GM04504 (cell line): ENCODE measurements at regions not wholly inside any gene's neighbourhood (a gene's known extent, or its start where the extent isn't known, plus 50 kb on each side); places are given as distances from the start of the nearest gene placed in this dataset.

Experiments
- DNase-seq: peaks from one replicate; pipeline ENCODE4 v3.0.0-alpha.2; 2012; ENCODE audit warnings: low read depth

DNA sequence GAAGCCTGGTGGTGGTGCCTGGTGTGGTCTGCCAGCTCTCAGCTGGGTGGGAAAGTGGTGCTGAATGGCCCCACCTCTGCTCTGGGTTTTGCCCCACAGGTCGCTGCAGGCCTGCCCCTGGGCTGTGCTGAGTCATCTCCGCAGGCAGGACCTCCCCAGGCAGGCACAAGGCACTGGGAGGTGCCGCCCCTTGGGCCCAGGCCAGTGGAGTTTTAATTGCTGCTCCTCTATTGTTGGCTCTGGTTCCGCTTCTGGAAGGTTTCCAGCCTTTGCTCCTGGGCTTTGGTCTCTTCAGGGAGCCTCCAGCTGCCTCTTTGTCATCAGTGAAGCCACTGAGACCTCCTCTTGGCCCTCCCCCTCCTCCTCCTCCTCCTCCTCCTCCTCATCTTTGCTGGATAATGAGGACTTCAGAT lies 180.3 kb upstream of the GRB10 start:
- DNase-seq = peak; percentile 48

DNA sequence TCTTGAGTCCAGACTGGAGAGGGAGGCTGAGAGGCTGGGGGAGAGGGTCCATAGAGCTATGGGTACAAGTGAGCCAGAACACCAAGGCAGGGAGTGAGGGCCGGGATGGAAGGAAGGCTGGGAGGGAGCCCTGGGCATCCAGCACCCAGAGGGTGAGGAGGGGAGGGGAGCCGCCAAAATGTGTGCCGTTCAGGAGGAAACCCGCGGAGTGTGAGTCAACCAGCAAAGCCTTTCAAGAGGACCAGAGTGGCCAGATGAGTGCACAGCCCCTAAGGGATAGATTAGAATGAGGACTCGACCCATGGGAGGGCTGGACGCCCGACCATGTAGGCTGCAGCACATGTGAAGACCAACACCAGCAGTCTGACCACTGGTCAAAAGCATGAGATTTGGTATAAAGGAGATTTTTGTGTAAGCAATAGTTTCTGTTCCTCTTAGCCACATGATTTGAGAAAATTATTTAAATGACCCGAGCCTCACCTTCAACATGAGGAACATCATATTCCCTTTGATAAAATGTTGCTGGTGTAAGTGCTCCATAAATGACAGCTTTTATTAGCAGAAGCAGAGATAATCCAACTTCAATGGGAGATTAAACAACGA lies 179.7 kb upstream of the GRB10 start:
- DNase-seq = no peak

DNA sequence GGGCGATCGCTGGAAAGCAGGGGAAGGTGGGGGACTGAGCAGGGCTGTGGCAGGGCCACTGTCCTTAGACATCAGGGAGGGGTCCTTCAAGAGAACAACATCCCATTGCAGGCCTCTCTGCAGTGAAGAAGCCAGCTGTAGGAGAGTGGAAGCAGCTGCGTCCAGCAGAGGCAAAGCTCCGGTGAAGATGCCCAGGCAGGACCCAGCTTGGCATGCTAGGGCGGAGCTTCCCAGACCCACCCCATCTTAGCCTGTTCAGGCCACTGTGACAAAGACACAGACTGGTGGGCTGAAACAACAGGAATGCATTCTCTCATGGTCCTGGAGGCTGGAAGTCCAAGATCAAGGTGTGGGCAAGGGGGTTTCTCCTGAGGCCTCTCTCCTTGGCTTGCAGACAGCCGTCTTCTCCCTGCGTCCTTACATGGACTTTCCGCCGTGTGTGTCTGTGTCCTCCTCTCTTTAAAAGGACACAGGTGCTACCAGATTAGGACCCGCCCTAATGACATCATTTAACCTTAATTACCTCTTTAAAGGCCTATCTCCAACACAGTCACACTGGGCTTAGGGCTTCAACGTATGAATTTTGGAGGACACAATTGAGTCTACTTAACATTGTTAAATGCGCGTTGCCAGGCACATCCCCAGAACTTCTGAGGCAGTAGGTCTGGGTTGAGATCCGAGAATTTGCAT lies 178.1 kb upstream of the GRB10 start:
- DNase-seq = no peak

DNA sequence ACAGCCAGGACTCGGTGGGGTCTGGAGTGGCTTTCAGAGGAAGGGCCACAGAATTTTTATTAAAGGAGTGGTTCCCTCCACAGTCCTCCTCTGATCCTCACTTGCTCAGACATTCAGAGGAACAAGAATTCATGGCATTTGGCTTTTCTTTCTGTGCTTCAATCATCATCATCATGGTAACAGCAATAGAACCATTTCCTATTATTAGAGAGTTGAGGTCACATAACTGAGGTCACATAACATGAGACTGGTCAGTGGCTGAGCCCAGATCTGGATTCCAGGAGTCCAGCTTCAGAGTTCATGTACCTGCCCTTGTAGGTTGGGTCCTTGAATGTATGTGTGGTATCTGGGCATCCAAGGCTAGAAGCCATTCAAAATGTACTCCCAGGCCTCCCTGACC lies 177.3 kb upstream of the GRB10 start:
- DNase-seq = no peak

DNA sequence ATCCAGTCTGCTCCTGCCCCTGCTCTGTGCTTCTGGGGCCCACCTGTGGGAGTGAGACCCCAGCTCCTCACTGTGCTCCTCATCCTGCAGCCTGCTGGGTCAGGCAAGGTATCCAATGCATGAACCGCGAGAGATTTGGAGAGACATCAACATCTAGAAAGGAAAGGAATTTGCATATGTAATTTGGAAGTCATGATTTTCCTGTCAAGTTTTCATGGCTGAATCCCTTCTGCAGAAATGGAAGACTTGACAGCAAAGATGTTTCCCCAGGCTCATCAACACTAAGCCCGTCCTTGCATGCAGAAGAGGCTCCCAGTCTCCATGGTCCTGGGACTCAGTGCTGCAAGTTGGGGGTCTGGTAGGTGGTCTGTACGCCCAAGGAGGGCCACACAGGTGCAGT lies 176.9 kb upstream of the GRB10 start:
- no peak for DNase-seq

DNA sequence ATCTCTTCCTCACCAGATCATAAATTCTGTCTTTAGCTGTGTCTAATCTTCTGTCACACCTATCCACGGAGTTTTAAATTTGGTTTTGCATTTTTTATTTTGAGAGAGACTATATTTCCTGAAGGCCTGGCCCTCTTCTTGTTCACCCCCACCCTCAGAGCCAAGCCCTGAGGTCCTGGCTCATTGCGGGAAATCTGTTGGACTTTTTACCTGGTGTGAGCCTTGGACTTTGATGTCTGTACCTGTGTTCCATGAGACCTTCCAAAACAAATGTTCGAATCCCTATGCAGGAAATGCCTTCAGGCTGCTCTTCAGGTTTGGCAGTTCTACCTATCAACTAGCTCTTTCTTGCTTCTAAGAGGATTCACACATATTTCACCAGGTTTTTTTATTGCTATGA lies 175.2 kb upstream of the GRB10 start:
- no peak for DNase-seq

DNA sequence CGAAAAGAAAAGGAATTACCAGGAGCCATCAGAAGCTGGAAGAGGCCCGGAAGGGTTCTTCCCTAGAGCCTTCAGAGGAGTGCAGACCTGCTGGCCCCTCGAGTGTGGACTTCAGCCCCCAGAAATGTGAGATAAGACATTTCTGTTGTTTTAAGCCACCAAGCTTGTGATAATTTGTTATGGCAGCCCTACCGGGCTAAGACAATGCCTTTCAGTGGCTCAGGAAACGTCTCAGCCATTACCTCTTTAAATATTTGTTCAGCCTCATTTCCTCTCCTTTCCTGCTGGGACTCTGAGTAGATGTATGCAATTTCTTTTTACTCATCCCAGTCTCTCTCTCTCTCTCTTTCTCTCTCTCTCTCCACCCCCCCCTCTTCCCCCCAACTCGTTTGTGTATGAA lies 174.7 kb upstream of the GRB10 start:
- DNase-seq = no peak

DNA sequence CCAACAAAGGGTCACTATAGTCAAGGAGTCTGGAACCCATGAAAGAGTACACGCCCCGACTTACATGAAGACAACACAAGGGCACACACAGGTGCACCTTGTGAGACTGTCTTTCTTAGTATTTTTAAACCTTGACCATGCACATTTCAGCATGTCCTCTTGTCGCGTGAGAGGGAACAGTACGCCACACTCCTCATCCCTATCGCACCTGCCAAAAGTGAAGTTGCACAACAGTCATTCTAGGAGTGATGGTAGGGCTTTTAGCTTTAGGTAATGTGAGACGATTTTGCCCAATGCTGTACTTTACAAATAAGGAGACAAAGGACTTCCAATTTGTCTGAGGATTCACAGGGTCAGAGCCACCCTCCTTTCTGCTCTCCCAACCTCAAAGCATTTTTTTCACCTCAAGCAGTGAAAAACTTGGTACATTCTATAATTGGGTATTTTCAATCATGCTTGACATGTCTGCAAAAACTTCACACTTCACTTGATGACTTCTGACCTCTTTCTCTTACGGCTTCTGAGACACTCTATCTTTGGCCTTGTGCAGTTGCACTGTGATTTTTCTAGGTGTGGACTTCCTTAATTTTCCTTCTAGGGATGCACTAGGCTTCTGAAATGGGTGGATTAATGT lies 173.9 kb upstream of the GRB10 start:
- DNase-seq = no peak

DNA sequence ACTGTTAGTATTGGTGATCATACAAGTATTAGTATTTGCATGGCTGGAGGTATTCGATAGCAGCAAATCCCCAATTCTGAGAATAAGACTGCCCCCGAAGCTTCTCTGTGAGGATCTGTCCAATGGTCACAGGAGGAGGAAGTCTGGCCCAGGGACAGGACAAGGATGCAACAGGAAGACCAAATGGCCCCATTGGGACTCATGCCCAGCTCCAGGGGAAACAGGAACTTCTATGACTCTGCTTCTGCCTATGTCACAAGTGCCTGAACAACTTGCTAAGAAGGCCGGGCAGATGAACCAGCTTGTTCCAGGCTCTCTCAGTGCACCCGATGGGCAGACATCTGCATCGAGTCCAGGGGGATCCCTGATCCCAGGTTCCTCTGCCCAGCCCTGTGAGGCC lies 172.0 kb upstream of the GRB10 start:
- no peak for DNase-seq

DNA sequence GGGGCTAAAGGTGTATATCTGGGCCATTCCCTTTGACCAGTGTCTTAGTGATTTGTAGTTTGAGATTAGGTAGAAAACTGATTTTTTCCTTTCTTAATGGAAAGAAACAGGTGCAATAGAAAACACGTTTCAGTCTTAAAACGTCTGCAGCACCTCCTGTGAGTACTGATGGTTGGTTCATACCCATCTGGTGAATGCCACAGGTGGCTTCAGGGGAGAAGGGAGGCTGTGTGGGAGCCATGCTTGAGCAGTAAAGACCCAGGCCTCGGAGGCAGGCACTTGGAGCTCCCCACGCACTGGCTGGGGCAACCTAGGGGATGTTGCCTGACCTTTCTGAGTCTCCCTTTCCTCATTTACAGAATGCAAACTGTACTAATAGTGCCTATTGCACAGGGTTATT lies 171.5 kb upstream of the GRB10 start:
- DNase-seq = no peak

DNA sequence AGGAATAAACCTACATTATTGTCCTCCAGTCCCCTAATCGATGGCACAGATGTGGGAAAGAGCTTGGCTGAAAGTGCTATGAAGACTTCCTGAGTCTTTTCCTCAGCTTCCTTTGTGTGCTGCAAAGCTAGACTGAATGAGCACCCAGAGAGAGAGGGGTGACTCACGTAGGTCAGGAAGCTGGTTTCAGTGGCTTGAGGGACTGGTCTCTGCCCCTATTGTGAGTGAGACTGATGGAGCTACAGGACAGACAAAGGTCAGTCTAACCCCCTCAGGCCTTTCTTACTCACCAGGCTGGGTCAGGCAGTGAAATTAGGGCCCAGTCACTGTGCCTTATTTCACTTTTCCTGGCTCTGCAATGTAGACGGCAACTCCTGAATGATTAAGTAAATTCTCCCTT lies 171.1 kb upstream of the GRB10 start:
- DNase-seq = no peak

DNA sequence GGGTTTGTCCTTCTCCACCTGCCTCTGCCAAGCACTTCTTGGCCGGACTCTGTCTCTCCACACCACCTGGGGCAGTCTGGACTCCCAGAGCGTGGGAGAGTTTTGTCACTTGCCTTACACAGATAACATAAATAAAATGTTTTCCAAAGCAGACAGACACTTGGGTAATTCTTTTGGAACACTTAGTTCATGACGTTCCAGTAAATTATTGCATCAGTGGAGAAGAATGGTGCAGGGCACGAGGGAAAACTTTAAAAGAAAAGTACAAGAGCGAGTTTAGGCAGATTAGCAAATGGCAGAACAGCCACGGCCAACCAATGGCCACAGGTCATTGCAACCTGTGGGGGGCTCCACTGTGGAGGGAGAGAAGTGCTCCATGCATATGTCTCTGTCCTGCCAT lies 170.6 kb upstream of the GRB10 start:
- DNase-seq = no peak

DNA sequence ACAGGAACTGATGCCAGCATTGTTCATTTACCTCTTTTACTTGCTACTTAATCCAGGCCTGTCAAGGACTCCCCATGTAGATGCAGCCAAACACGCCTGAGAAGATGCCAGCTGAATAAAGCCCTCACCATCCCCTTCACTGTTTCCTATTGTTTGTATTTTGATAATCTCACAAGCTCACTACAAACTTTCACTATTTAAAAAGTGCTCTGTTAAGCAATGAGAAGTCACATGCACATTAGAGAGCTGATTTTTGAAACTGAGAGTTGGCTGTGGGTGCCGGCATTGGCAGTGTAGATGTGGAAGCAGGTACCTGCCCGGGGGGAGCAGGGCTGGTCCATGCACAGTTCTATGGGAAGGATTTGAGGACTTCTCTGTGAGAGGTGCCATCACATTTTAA lies 169.8 kb upstream of the GRB10 start:
- no peak for DNase-seq

DNA sequence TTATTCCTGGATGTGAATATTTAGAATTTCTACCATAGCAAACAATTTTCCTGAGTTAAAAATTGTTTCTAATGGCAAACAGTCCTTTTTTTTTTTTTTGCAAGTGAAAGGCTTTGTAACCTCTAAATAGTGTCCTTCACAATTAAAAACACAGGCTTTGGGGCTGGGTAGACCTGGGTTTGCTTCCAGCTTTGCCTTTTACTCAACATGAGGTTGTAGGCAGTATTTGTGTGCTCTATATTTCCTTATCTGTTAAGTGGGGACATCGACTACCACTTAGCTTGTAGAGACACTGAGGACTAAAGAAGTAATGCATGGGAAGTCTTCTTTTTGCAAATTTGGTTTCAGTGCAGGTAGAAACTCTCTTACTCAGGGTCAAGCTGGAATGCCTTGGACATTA lies 169.4 kb upstream of the GRB10 start:
- DNase-seq = no peak

DNA sequence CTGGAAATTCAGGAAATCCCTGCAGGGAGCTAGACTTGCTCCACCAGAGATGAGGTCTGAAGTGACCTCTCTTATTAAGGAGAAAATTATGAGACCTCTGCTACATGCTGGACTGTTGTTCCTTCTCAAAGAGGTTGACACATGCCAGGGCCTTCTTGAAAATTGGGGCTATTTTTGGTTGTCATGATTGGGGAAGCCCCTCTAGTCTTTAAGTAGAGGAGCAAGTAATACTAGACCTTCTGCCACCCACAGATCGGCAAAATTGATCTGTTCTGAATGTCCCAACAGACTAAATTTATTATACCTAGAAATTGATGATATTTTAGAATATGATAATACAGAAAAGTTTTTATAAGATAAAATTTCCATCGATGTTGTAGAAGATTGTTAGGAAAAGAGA lies 160.8 kb upstream of the GRB10 start:
- no peak for DNase-seq

DNA sequence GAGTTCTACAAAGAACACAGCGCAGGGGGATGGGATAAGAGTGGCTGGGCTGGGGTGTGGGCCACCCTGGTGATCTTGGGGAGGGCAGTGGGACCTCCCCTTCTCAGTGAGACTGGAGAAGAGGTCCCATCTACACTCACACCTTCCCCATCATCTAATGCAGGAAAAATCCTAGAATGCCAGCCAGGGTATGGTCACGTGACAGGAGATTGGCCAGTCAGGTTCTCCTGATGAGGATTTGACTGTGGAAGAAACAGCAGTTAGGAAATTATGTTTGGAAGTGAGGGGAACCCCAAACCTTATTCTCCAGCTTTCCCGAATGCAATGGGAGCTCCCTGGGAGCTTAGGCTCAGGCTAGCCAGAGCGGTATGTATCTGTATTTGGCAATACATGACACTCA lies 158.8 kb upstream of the GRB10 start:
- no peak for DNase-seq

DNA sequence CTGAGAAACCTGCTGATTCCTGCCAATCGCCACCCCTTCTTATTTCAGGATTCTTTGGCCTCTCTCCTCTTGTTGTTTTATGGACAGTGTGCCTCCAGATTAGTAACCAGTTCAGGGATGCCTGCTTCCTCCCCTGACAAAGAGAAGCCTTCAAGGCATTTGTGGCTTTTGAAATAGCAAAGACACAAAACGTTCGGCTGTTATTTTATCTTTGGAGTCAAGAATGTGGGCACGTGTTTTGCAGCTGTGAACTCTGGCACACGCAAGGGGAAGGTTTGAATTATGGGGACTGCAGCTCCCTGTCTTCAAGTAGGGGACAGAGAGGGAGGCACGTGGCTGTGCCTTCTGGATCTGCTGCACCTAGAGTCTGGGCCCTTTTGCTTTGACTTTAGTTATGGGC lies 157.9 kb upstream of the GRB10 start:
- peak; percentile 20 for DNase-seq

DNA sequence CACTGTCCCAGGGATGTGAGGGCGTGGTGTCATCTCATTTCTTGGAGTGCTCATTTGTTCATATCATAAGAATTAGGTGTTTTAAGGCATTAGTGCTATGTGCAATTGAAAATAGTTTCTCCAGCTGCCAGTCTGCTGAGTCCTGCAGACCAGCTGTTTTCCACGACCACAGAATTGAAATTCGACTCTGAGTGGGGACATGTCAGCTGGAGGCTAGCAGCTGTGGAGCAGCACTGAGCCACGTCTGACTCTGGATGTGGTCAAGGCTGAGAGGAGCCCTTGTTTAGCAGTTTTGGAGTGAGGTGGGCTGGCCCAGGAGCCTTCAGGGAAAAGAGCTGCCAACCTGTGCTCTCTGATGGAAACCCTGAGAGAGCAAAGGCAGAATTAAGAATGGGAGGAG lies 156.3 kb upstream of the GRB10 start:
- DNase-seq = no peak

DNA sequence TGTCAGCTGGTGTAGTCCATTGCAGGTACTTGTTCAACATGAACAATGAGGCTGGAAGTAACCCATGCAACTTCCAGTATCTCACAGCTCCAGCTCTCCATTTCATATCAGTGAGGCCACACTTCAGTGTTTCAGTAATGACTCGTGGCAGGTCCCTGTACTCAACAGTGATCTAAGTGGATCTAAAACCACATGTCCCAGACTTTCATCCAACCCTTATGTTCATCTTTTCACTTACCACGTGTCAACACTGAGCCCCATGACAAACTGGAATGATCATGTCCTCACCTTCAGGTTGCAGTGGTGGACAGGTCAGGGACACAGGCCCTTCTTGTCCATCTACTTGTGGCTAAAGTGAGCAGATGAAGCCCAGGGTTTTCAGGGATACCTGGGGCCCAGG lies 155.0 kb upstream of the GRB10 start:
- DNase-seq = no peak

DNA sequence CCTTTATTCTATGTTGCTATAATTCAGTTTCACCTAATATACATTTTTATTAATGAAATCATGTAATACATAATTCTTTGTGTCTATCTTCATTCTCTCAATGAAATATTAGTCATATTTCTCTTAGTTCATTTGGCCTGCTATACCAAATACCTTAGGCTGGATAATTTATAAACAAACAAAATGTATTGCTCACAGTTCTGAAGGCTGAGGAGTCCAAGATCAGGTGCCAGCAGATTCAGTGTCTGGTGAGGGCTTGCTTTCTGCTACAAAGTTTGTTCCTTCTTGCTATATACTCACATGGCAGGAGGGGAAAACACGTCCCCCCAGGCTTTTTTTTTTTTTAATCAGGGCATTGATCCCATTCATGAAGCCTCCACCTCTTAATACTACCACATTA lies 143.4 kb upstream of the GRB10 start:
- no peak for DNase-seq

DNA sequence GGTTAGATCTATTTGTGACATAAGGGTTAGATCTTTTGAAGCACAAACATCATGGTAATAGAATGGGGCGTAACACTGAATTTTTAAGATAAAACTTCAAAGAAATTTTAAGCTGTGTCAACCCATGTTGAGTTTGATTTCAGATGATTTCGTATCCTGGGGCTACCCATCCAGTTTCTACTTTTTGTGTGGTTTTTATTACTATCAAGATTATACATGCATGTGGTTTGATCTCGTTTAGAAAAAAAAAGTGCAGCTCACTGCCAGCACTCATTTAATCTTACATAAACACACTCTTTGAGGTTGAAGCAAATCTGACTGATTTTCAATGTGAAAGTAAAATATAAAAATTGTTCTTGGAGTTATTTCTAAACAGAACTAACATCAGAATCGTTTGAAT lies 140.8 kb upstream of the GRB10 start:
- DNase-seq = no peak

DNA sequence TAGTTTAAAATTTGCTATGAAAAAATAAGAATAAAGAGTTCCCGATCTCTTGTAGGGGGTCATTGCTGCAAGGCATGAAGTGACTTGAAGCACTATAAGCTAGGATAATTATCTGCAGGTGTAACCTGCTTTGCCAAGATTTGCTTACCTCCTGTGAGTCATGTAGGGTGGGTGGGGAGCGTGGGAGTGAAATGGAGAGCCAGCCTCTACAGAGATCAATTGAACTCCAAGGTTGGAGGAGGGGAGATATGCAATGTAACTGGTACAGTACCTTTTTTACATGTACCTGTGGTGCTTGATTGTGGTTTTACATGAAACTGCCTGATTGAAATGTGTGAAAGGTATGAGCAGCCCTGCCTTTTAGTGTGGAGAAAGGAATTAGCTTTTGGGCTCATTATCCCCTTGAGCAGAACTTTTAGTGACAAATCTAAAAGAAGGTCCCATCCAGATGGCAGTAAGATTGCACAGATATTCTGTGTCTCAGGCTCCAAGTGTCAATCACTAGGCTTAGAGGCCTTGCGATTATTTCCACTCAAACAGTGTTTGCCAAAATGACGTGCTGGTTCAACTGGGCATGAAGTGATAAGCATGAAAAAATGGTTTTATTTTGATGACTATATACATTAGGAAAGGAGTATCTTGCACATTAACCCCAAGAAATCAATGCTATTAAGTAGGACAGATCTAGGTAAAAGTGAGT lies 138.6 kb upstream of the GRB10 start:
- no peak for DNase-seq

DNA sequence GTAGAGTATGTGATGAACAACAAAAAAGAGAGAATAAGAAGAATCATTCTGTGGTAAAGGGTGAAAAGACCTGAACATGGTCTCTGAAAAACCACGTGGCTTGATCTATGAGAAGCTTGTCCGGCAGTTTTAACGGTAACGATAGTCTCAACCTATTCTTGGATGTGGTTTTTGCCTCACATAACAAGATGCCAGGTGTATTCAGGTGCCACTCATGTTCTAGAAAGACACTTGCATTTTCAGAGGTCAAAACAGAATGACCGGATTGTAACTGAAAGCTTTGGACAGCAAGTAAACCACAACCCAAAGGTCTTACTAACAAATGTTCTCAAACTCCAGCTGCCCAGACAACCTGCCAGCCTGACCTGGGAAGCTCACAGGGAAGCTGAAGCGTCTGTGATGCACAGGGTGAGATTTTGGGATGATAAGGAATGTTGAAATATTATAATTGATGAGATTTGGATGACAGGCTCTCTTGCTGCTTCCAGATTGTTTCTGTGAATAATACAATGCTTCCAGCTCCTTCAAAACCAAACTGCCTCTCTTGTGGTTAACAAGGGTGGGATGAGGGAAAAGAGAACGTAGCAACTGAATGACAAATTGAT lies 137.4 kb upstream of the GRB10 start:
- no peak for DNase-seq
